Endothelial cell of umbilical vein (primary cell): ENCODE measurements at regions not wholly inside any gene's neighbourhood (a gene's known extent, or its start where the extent isn't known, plus 50 kb on each side); places are given as distances from the start of the nearest gene placed in this dataset.

Experiments used
- BruUV-seq: library from RNA; stranded (reverse); fragments of 400-500 nt; replicated peaks from 2 replicates; lab custom pipeline; 2021; lab: Mats Ljungman, UMichigan
- CTCF ChIA-PET: fragments of 300-600, 350-600 bp; sonication (Branson Sonifier 250); formaldehyde crosslinking; loops from one replicate; lab custom pipeline; 2021; ENCODE audit warnings: antibody characterized with exemption, inconsistent platforms; lab: Charles Lee
- POLR2A ChIA-PET: fragments of 300-600, 350-600 bp; sonication (Branson Sonifier 250); formaldehyde crosslinking; loops from one replicate; lab custom pipeline; 2021; ENCODE audit warnings: antibody characterized with exemption, inconsistent platforms; lab: Charles Lee
- DNase-seq: peaks from one replicate; pipeline ENCODE4 v3.0.0-alpha.2; 2011; ENCODE audit warnings: low read depth, low spot score
- FAIRE-seq: peaks from 2 replicates; lab custom pipeline; 2011; peaks lifted over from hg19 to GRCh38; lab: Jason Lieb, UNC
- H2AFZ ChIP-seq: 2 replicates; pipeline ENCODE4 v1.6.0; 2012; ENCODE audit warnings: low read depth, low read length, control low read depth, inconsistent platforms
- H3K27ac ChIP-seq: 2 replicates; pipeline ENCODE4 v1.5.1; 2011; ENCODE audit warnings: low read depth, mild to moderate bottlenecking, control low read depth, low read length, moderate library complexity; ENCODE audit not compliant: insufficient read depth
- H3K27me3 ChIP-seq, 2 experiments: 2 replicates each; pipeline versions ENCODE4 v1.6.0 to v1.6.1; 2011; ENCODE audit warnings: low read length in 2 of 2, mixed read lengths in 1 of 2; ENCODE audit not compliant: control insufficient read depth in 2 of 2, insufficient read depth in 2 of 2
- H3K36me3 ChIP-seq, 2 experiments: 2 replicates in 1 of 2; 3 replicates in 1 of 2; pipeline ENCODE4 v1.5.1; 2011; ENCODE audit warnings: low read length in 2 of 2, mild to moderate bottlenecking in 1 of 2, moderate library complexity in 1 of 2; ENCODE audit not compliant: control insufficient read depth in 2 of 2, insufficient read depth in 2 of 2; ENCODE audit errors: extremely low read depth in 1 of 2
- H3K4me1 ChIP-seq: 3 replicates; pipeline ENCODE4 v1.5.1; 2011; ENCODE audit warnings: mild to moderate bottlenecking, low read length; ENCODE audit not compliant: control insufficient read depth, insufficient read depth; ENCODE audit errors: extremely low read depth
- H3K4me2 ChIP-seq: 2 replicates; pipeline ENCODE4 v1.6.1; 2011; ENCODE audit warnings: low read length, control low read depth, mixed read lengths; ENCODE audit not compliant: insufficient read depth
- H3K4me3 ChIP-seq, 3 experiments: fragments of 200-600 bp in 1 of 3; sonication (generic), shearing (Covaris generic) in 1 of 3; replicated peaks in 1 of 3; 2 replicates each; pipeline ENCODE4 v1.5.1; 2011 to 2016; ENCODE audit warnings: control low read depth in 3 of 3, low read length in 3 of 3, mild to moderate bottlenecking in 2 of 3, inconsistent platforms in 1 of 3, low read depth in 1 of 3, moderate library complexity in 1 of 3; ENCODE audit not compliant: insufficient read depth in 1 of 3
- H3K79me2 ChIP-seq: 2 replicates; pipeline ENCODE4 v1.6.0; 2012; ENCODE audit warnings: low read length, inconsistent platforms; ENCODE audit not compliant: control insufficient read depth, insufficient read depth
- H3K9ac ChIP-seq: replicated peaks from 2 replicates; pipeline ENCODE3; 2011; ENCODE audit warnings: low read length, control low read depth; ENCODE audit not compliant: insufficient read depth; ENCODE audit errors: extremely low read depth
- H3K9me1 ChIP-seq: replicated peaks from 3 replicates; pipeline ENCODE4 v1.6.0; 2011; ENCODE audit warnings: mild to moderate bottlenecking, low read length; ENCODE audit not compliant: control insufficient read depth, insufficient read depth; ENCODE audit errors: extremely low read depth
- H3K9me3 ChIP-seq: replicated peaks from 2 replicates; pipeline ENCODE4 v1.5.1; 2012; ENCODE audit warnings: low read length, inconsistent platforms; ENCODE audit not compliant: control insufficient read depth, insufficient read depth
- H4K20me1 ChIP-seq: replicated peaks from 2 replicates; pipeline ENCODE3; 2011; ENCODE audit warnings: mild to moderate bottlenecking, low read length; ENCODE audit not compliant: control insufficient read depth, insufficient read depth; ENCODE audit errors: extremely low read depth
- EZH2 ChIP-seq: IDR thresholded peaks from 2 replicates; pipeline ENCODE4 v1.6.1; 2012; ENCODE audit warnings: borderline replicate concordance, low read depth, mild to moderate bottlenecking, moderate library complexity, low read length, inconsistent platforms; ENCODE audit not compliant: severe bottlenecking
- FOS ChIP-seq: IDR thresholded peaks from 2 replicates; pipeline ENCODE4 v1.6.1; 2011; ENCODE audit warnings: mild to moderate bottlenecking, low read length, moderate library complexity, borderline replicate concordance; ENCODE audit not compliant: insufficient read depth
- GATA2 ChIP-seq: IDR thresholded peaks from 2 replicates; pipeline ENCODE4 v1.7.0; 2011; ENCODE audit warnings: low read depth, mild to moderate bottlenecking, moderate library complexity, mixed read lengths, low read length; ENCODE audit not compliant: insufficient read length, insufficient read depth
- JUN ChIP-seq: IDR thresholded peaks from 2 replicates; pipeline ENCODE4 v1.6.1; 2011; ENCODE audit warnings: borderline replicate concordance, low read depth; ENCODE audit not compliant: insufficient read length, insufficient read depth
- MYC ChIP-seq: IDR thresholded peaks from one replicate; pipeline ENCODE4 v1.6.1; 2011; ENCODE audit warnings: mild to moderate bottlenecking, low read depth, low read length
- POLR2A ChIP-seq: IDR thresholded peaks from 2 replicates; pipeline ENCODE4 v1.6.1; 2012; ENCODE audit warnings: low read depth, mild to moderate bottlenecking, control low read depth, low read length
- POLR2AphosphoS5 ChIP-seq: IDR thresholded peaks from 2 replicates; pipeline ENCODE4 v1.6.1; 2012; ENCODE audit warnings: low read depth, mild to moderate bottlenecking, control low read depth, low read length, moderate library complexity; ENCODE audit not compliant: insufficient read depth
- dilution Hi-C: fragments of 300-500 bp; cut with MboI; formaldehyde crosslinking; loops from one replicate; pipeline ENCODE4 v1.15.0; 2019; ENCODE audit warnings: low sequenced_read_pairs; ENCODE audit not compliant: extremely low pct_ligation_motif_present
- intact Hi-C: fragments of 100-400 bp; cut with micrococcal nuclease; formaldehyde crosslinking; loops from one replicate; pipeline ENCODE4 v1.10.0; 2022
- TF ChIP-seq, protein P1 (sequence below): IDR thresholded peaks from 2 replicates; pipeline ENCODE4 v1.6.1; 2011; ENCODE audit not compliant: insufficient read depth, insufficient read length
- TF ChIP-seq, protein P2 (sequence below), 2 donors: IDR thresholded peaks; 1 replicate in 1 of 2; 2 replicates in 1 of 2; pipeline ENCODE4 v1.5.1; 2011; ENCODE audit warnings: low read length in 2 of 2, mild to moderate bottlenecking in 2 of 2, moderate library complexity in 2 of 2, control low read depth in 1 of 2, inconsistent platforms in 1 of 2, low read depth in 1 of 2; ENCODE audit not compliant: insufficient read depth in 1 of 2; ENCODE audit errors: extremely low read depth in 1 of 2

DNA sequence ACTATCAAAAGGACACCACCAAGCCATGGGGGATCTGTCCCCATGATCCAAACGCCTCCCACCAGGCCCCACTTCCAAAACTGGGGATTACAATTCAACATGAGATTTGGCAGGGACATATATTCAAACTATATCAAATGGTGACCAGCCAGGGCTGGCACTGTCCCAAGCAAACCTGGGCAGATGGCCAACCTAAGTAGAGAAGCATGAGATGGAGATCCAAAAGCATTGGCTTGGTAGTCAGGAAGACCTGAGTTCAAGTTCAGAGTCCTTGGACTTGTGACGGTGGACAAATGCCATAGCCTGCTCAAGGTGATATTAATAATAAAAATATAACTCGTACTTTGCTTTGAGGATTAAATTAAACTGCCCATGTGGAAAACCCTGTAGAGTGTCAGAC is 79.2 kb upstream of the HS3ST1 start:
- H3K9me3 ChIP-seq: no peaks in the 10 kb centered on the region
- H3K4me3 ChIP-seq: no peak overlapping the region
- dilution Hi-C loops: no loop called here
- BruUV-seq: no TSS peak
- H3K79me2 ChIP-seq: no peaks in the 10 kb centered on the region
- peaks cover 17% of the 10 kb centered on the region for H3K4me1 ChIP-seq
- TF ChIP-seq, protein P1, sequence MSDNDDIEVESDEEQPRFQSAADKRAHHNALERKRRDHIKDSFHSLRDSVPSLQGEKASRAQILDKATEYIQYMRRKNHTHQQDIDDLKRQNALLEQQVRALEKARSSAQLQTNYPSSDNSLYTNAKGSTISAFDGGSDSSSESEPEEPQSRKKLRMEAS: no peak
- no peak for TF ChIP-seq MYC
- TF ChIP-seq POLR2A: no peak
- TF ChIP-seq POLR2AphosphoS5: no peak
- no peak for TF ChIP-seq FOS
- no peak for TF ChIP-seq JUN
- TF ChIP-seq, protein P2, sequence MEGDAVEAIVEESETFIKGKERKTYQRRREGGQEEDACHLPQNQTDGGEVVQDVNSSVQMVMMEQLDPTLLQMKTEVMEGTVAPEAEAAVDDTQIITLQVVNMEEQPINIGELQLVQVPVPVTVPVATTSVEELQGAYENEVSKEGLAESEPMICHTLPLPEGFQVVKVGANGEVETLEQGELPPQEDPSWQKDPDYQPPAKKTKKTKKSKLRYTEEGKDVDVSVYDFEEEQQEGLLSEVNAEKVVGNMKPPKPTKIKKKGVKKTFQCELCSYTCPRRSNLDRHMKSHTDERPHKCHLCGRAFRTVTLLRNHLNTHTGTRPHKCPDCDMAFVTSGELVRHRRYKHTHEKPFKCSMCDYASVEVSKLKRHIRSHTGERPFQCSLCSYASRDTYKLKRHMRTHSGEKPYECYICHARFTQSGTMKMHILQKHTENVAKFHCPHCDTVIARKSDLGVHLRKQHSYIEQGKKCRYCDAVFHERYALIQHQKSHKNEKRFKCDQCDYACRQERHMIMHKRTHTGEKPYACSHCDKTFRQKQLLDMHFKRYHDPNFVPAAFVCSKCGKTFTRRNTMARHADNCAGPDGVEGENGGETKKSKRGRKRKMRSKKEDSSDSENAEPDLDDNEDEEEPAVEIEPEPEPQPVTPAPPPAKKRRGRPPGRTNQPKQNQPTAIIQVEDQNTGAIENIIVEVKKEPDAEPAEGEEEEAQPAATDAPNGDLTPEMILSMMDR (IDR thresholded peaks at IDR 0.05; ENCODE audit: extremely low read depth in 1 of 2, insufficient read depth in 1 of 2, low read depth in 1 of 2, low read length in 2 of 2): no peak
- no peak for TF ChIP-seq EZH2
- TF ChIP-seq GATA2: no peak
- intact Hi-C loops: loop anchor here (10.0 kb wide), 1 partner anchor 187 kb away; no protein-coding TSS in a partner anchor
- no peaks in the 10 kb centered on the region for H3K27me3 ChIP-seq
- POLR2A ChIA-PET: no interaction called here
- no peaks in the 10 kb centered on the region for H3K9me1 ChIP-seq
- peak; percentile 60 for DNase-seq
- no peak overlapping the region for H3K27ac ChIP-seq
- CTCF ChIA-PET: interaction anchor here (1.5 kb wide), 1 partner anchor 28 kb away, joined by 3 read pairs; no protein-coding TSS in a partner anchor
- peak; percentile 70 for FAIRE-seq
- no peak overlapping the region for H3K4me2 ChIP-seq
- no peaks in the 10 kb centered on the region for H3K36me3 ChIP-seq
- H2AFZ ChIP-seq: no peak overlapping the region
- H3K9ac ChIP-seq: no peak overlapping the region
- H4K20me1 ChIP-seq: no peaks in the 10 kb centered on the region
